ENCODE measurements at regions not wholly inside any gene's neighbourhood (a gene's known extent, or its start where the extent isn't known, plus 50 kb on each side); places are given as distances from the start of the nearest gene placed in this dataset.

DNA sequence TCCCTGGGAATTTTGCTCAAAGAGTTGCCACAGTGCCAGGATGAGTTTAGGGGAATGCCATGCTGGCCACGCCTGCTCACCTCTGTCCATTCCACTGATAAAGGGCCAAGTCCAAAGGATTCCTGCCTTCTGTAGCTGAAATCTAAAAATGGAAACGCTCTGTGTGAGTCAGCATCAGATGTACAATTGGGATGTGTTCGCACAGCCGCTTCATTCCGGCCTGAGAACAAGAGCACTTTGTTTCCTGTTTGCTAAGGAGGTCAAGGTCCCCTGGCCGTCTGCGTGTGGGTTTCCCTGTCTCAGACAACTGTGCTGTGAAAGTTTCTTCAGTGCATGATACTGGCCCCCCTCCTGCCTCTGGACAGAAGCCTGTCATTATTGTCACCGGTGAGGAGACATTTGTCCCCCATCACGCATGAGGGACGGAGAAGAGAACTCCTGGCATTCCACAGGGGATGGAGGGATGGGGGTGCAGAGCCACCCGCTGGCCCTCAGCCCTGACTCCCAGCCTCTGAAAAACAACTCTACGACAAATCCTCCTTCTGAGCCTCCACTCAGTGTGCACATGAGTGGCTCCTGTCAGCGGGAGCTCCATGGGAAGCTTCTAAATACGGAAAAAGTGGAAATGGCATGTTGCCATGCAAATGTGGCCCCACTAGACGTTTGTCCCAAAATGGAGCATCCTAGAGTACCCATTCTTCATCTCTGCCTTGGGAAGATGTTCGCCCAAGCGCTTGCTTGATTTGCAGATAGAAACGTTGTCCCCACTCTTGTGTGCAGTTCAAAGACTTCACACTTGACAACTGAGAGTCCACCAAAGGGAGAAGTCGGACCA is 143.5 kb upstream of the AFDN start (continued):
- TF ChIP-seq SALL2 (CRISPR knock-in tag; IDR thresholded peaks at IDR 0.05) = peak; percentile 96
- TF ChIP-seq ZNF749 (CRISPR knock-in tag; IDR thresholded peaks at IDR 0.05; ENCODE audit: borderline replicate concordance) = peak; percentile 82; the same call in 1 of the 2 replicates
- TF ChIP-seq ELF1 (CRISPR knock-in tag; IDR thresholded peaks at IDR 0.05) = peak; percentile 75
- TF ChIP-seq RBFOX2 (IDR thresholded peaks at IDR 0.05; ENCODE audit: low read depth, low read length) = no peak
- peak; percentile 80; the same call in 1 of the 2 replicates for TF ChIP-seq SMAD1 (CRISPR knock-in tag; IDR thresholded peaks at IDR 0.05; ENCODE audit: borderline replicate concordance, low read depth)
- TF ChIP-seq, protein P1, sequence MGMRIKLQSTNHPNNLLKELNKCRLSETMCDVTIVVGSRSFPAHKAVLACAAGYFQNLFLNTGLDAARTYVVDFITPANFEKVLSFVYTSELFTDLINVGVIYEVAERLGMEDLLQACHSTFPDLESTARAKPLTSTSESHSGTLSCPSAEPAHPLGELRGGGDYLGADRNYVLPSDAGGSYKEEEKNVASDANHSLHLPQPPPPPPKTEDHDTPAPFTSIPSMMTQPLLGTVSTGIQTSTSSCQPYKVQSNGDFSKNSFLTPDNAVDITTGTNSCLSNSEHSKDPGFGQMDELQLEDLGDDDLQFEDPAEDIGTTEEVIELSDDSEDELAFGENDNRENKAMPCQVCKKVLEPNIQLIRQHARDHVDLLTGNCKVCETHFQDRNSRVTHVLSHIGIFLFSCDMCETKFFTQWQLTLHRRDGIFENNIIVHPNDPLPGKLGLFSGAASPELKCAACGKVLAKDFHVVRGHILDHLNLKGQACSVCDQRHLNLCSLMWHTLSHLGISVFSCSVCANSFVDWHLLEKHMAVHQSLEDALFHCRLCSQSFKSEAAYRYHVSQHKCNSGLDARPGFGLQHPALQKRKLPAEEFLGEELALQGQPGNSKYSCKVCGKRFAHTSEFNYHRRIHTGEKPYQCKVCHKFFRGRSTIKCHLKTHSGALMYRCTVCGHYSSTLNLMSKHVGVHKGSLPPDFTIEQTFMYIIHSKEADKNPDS (CRISPR knock-in tag; IDR thresholded peaks at IDR 0.05) = peak; percentile 91
- TF ChIP-seq SNRNP70 (IDR thresholded peaks at IDR 0.05; ENCODE audit: low read depth, low read length) = no peak
- peak; percentile 85 for TF ChIP-seq DMAP1 (CRISPR knock-in tag; IDR thresholded peaks at IDR 0.05)
- no peak for TF ChIP-seq KDM5A (IDR thresholded peaks at IDR 0.05; ENCODE audit: borderline replicate concordance, low read length)
- TF ChIP-seq ZKSCAN8 (CRISPR knock-in tag; IDR thresholded peaks at IDR 0.05; ENCODE audit: borderline replicate concordance) = peak; percentile 98
- TF ChIP-seq ZBTB21 (CRISPR knock-in tag; IDR thresholded peaks at IDR 0.05) = 0 out of 2 replicates have a peak, but pooled peaks have one; percentile 52
- TF ChIP-seq SNAI1 (CRISPR knock-in tag; IDR thresholded peaks at IDR 0.05; ENCODE audit: borderline replicate concordance) = no peak
- TF ChIP-seq, protein P2, sequence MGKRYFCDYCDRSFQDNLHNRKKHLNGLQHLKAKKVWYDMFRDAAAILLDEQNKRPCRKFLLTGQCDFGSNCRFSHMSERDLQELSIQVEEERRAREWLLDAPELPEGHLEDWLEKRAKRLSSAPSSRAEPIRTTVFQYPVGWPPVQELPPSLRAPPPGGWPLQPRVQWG (CRISPR knock-in tag; IDR thresholded peaks at IDR 0.05; ENCODE audit: borderline replicate concordance, low read depth) = no peak
- no peak for TF ChIP-seq EED (CRISPR knock-in tag; IDR thresholded peaks at IDR 0.05)
- TF ChIP-seq ZNF564 (CRISPR knock-in tag; IDR thresholded peaks at IDR 0.05) = peak; percentile 83; the same call in 1 of the 2 replicates
- TF ChIP-seq, protein P3, sequence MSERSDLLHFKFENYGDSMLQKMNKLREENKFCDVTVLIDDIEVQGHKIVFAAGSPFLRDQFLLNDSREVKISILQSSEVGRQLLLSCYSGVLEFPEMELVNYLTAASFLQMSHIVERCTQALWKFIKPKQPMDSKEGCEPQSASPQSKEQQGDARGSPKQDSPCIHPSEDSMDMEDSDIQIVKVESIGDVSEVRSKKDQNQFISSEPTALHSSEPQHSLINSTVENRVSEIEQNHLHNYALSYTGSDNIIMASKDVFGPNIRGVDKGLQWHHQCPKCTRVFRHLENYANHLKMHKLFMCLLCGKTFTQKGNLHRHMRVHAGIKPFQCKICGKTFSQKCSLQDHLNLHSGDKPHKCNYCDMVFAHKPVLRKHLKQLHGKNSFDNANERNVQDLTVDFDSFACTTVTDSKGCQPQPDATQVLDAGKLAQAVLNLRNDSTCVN (CRISPR knock-in tag; IDR thresholded peaks at IDR 0.05; ENCODE audit: borderline replicate concordance) = peak; percentile 72; the same call in 1 of the 2 replicates
- TF ChIP-seq ZNF263 (CRISPR knock-in tag; IDR thresholded peaks at IDR 0.05) = peak; percentile 57
- no peak for TF ChIP-seq ZNF17 (CRISPR knock-in tag; IDR thresholded peaks at IDR 0.05)
- TF ChIP-seq, protein P4, sequence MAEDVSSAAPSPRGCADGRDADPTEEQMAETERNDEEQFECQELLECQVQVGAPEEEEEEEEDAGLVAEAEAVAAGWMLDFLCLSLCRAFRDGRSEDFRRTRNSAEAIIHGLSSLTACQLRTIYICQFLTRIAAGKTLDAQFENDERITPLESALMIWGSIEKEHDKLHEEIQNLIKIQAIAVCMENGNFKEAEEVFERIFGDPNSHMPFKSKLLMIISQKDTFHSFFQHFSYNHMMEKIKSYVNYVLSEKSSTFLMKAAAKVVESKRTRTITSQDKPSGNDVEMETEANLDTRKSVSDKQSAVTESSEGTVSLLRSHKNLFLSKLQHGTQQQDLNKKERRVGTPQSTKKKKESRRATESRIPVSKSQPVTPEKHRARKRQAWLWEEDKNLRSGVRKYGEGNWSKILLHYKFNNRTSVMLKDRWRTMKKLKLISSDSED (CRISPR knock-in tag; IDR thresholded peaks at IDR 0.05) = no peak
- peak; percentile 83 for TF ChIP-seq ZNF12 (CRISPR knock-in tag; IDR thresholded peaks at IDR 0.05)
- TF ChIP-seq, protein P5, sequence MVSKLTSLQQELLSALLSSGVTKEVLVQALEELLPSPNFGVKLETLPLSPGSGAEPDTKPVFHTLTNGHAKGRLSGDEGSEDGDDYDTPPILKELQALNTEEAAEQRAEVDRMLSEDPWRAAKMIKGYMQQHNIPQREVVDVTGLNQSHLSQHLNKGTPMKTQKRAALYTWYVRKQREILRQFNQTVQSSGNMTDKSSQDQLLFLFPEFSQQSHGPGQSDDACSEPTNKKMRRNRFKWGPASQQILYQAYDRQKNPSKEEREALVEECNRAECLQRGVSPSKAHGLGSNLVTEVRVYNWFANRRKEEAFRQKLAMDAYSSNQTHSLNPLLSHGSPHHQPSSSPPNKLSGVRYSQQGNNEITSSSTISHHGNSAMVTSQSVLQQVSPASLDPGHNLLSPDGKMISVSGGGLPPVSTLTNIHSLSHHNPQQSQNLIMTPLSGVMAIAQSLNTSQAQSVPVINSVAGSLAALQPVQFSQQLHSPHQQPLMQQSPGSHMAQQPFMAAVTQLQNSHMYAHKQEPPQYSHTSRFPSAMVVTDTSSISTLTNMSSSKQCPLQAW (CRISPR knock-in tag; IDR thresholded peaks at IDR 0.05) = peak; percentile 99
- peak; percentile 82; the same call in 1 of the 2 replicates for TF ChIP-seq GZF1 (CRISPR knock-in tag; IDR thresholded peaks at IDR 0.05)
- TF ChIP-seq ZNF3 (CRISPR knock-in tag; IDR thresholded peaks at IDR 0.05) = peak; percentile 75; the same call in 1 of the 2 replicates
